ENCODE measurements at regions not wholly inside any gene's neighbourhood (a gene's known extent, or its start where the extent isn't known, plus 50 kb on each side); places are given as distances from the start of the nearest gene placed in this dataset.

DNA sequence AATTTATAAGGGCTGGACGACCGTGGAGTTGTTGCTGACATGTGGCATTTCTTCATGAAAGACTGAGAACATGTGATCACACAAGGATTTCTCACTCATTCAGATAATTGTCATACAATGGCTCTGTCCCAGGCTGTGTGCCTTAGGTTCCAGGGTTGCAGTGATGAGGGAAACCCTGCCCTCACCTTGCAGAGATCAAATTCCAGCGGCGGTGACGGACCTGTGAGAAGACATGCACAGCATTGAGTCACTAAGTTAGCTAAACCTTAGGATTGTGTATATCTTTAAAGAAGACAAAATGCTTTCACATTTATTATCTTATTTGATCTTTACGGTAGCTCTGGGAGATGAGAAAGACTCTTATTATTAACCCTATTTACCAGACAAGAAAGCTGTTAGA, 1029.1 kb downstream of the BCL11B start:
- Mint-ChIP-seq H3K9me3 (peaks cover 6% of the 10 kb centered on the region), H3K4me3 (no peak overlapping the region), H3K27me3 (ENCODE audit: low read depth) (no peaks in the 10 kb centered on the region), H3K27ac (no peak overlapping the region), H3K4me1 (ENCODE audit: low read depth) (peaks cover 3% of the 10 kb centered on the region), H3K36me3 (ENCODE audit: low read depth) (no peaks in the 10 kb centered on the region)

DNA sequence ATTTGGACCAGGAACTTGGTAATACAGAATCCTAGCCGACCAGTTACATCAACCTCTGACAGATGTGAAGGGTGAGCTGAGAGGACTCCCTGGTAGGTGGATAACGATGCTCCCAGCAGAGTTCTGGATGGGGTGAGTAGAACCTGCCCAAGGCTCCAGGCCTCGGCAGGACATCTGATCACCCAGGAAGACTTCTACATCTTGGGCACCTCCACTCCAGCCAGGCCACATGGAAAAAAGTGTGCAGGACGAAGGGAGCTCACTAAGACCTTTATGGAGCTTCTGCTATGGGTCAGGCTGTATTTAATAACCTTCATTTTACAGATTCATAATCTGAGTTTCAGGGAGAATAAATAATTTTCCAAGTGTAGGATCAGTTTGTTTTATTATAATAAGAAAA, 1028.7 kb downstream of the BCL11B start:
- H3K36me3 Mint-ChIP-seq (ENCODE audit: low read depth) = no peaks in the 10 kb centered on the region
- H3K4me3 Mint-ChIP-seq = no peak overlapping the region

DNA sequence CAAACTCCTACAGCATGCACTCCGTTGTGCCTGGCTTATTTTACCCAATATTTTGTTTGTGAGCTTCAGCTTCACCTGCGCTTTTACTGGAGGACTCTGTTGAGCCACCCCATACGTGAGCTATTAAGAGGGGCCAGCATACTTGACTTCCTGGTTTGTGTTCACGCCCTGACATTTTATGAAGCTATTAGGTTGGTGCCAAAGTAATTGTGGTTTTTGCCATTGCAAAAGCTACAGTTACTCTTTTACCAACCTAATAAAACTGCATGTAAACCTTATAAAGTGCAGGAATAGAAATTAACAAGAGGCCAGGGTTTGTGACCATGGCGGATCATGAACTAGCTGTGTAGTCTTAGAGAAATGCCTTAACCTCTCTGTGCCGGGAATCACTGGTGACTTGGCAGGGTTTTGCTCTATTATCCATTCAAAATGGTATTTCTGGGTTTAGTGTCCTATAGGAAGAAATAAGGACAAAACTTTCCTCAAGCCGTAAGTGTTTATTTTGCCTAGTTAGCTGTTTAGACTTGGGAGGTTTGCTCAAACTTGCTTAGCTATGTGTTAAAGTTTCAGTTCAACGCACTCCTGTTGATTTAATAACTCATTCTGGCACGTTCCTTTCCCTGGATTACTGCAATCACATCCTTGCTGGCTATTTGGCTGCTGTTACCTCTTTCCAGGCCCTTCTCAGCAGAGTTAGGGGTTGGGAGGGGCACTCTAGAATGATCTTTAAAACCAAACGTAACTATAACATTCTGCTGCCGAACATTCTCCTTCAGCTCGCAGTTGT, 1027.6 kb downstream of the BCL11B start:
- no peaks in the 10 kb centered on the region for H3K36me3 Mint-ChIP-seq (ENCODE audit: low read depth)
- H3K4me1 Mint-ChIP-seq (ENCODE audit: low read depth) = no peaks in the 10 kb centered on the region
- H3K27me3 Mint-ChIP-seq (ENCODE audit: low read depth) = no peaks in the 10 kb centered on the region
- no peak overlapping the region for H3K4me3 Mint-ChIP-seq
- H3K27ac Mint-ChIP-seq = no peak overlapping the region
- peaks cover 6% of the 10 kb centered on the region for H3K9me3 Mint-ChIP-seq

More for the DNA sequence above, 1028.7 kb downstream of the BCL11B start:
- Mint-ChIP-seq H3K4me1 (ENCODE audit: low read depth) (peaks cover 3% of the 10 kb centered on the region), H3K9me3 (peaks cover 6% of the 10 kb centered on the region), H3K27ac (no peak overlapping the region), H3K27me3 (ENCODE audit: low read depth) (no peaks in the 10 kb centered on the region)

DNA sequence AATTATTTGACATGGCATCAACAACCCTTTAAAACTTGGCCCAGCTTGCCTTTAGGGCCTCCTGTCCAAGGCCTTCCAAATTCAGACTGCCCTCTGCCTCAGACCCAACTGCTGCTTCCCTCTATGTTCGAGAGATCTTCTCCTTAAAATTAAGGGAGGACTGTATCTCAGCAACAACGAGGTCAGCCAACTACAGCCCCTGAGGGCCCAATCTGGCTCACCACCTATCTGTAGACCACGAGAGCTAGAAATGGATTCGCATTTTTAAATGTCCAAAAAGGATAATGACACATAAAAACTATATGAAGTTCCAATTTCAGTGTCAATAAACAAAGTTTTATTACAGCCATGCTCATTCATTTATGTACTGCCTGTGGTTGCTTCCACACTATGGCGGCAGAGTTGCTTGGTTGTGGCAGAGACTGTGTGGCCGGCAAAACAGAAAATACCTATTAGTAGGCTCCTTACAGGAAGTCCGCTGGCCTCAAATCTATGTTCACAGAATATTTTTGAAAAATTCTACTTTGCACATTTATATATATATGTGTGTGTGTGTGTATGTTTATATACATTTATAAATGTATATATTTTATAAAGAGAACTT, 1026.9 kb downstream of the BCL11B start:
- Mint-ChIP-seq H3K9me3 (peaks cover 6% of the 10 kb centered on the region), H3K4me1 (ENCODE audit: low read depth) (no peaks in the 10 kb centered on the region), H3K27me3 (ENCODE audit: low read depth) (no peaks in the 10 kb centered on the region), H3K36me3 (ENCODE audit: low read depth) (no peaks in the 10 kb centered on the region), H3K27ac (no peak overlapping the region), H3K4me3 (no peak overlapping the region)

DNA sequence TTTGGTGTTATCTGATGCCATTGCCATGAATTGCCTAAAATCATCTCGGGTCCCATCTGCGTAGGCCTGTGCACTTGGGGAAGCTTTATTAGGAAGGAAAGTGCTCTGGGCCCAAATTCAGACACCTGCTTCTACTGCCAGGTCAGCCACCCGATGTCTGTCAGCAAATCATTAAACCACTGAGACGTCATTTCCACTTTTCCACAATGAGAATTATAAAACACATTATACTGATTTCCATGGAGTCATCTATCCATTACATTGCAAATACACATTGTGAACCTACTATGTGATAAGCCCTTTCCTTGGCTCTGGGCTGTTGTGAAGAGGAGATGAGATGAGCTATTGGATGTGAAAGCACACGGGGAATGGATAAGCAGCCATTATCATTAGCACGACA, 1022.9 kb downstream of the BCL11B start:
- no peaks in the 10 kb centered on the region for H3K36me3 Mint-ChIP-seq (ENCODE audit: low read depth)
- no peaks in the 10 kb centered on the region for H3K27me3 Mint-ChIP-seq (ENCODE audit: low read depth)
- H3K4me3 Mint-ChIP-seq = no peak overlapping the region
- no peak overlapping the region for H3K27ac Mint-ChIP-seq
- peaks cover 6% of the 10 kb centered on the region for H3K9me3 Mint-ChIP-seq
- peaks cover 3% of the 10 kb centered on the region for H3K4me1 Mint-ChIP-seq (ENCODE audit: low read depth)

DNA sequence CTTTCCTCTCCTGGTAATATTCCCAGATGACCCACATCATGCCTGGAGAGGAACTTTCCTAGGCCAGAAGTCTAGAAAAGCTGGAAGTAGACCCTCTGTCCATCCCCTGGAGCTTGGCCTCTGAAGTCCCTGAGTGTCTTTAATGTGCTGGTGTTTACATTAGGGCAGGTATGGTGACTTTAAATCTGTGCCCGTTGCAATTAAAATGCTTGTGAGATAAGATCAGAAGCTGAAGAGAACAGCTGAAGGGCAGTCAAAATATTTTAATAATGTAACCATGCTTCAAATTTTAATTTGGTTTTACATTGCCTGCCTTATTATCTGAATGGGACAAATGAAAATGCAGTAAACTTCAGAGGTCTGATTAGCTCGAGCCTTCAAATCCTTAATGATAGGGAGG, 1022.5 kb downstream of the BCL11B start:
- no peaks in the 10 kb centered on the region for H3K27me3 Mint-ChIP-seq (ENCODE audit: low read depth)

DNA sequence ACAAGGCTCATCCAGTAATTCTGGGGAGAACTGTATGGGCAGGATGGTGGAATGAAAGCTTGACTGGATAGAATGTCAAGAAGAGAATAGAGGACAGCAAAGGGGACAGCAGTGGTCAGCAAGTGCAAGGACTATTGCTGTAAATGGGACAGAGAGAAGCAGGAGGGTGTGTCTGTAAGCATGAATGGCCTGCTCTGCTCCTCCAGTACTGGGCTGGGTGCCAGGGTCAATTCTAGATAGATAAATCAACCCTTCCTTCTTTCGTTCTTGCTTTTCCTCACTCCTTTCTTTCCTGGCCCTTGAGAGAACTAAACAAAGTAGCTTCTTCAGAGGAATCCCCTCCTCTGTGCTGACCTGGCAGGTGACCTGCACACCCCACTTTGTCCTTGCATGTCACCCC, 1019.2 kb downstream of the BCL11B start:
- H3K36me3 Mint-ChIP-seq (ENCODE audit: low read depth) = no peaks in the 10 kb centered on the region
- H3K4me1 Mint-ChIP-seq (ENCODE audit: low read depth) = peaks cover 3% of the 10 kb centered on the region
- no peak overlapping the region for H3K27ac Mint-ChIP-seq
- H3K9me3 Mint-ChIP-seq = no peaks in the 10 kb centered on the region
- no peak overlapping the region for H3K4me3 Mint-ChIP-seq
- no peaks in the 10 kb centered on the region for H3K27me3 Mint-ChIP-seq (ENCODE audit: low read depth)

More for the DNA sequence above, 1022.5 kb downstream of the BCL11B start:
- Mint-ChIP-seq H3K27ac (no peak overlapping the region), H3K9me3 (peaks cover 6% of the 10 kb centered on the region), H3K36me3 (ENCODE audit: low read depth) (no peaks in the 10 kb centered on the region), H3K4me1 (ENCODE audit: low read depth) (peaks cover 3% of the 10 kb centered on the region), H3K4me3 (no peak overlapping the region)

DNA sequence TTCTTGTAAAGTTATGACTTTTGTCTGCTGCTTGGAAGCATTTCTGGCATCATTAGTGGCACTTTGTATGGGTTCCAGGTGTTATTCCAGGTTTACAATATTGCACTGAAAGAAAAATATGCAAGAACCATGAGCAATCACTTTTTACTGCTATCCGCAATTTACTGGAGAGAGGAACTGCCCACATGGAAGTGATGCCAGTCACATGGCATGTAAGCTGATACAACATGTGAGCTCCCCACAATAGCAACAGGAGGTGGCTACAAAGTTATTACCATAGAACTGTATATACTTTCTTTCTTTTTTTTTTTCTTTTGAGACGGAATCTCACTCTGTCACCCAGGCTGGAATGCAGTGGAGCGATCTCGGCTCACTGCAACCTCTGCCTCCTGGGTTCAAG, 1012.1 kb downstream of the BCL11B start:
- Mint-ChIP-seq H3K27ac (no peak overlapping the region), H3K4me1 (ENCODE audit: low read depth) (no peaks in the 10 kb centered on the region), H3K9me3 (no peaks in the 10 kb centered on the region), H3K4me3 (no peak overlapping the region), H3K27me3 (ENCODE audit: low read depth) (no peaks in the 10 kb centered on the region), H3K36me3 (ENCODE audit: low read depth) (no peaks in the 10 kb centered on the region)

DNA sequence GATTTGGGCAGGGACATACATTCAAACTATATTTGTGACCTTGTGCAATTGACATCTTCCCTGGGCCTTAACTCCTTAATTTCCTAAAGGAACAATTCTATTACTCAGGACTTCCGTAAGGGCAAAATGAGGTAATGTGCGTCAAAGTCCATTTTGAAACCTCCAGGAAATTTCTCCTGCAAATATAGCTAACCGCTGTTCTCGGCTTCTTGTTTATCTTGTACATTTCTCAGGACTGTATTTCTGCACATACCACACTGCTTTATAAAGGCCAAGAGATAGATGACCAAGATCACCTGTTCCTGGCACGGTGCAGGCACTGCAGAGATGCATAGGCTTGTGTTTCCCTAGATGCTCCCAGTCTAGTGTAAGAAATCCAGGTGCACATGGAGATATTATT, 1009.4 kb downstream of the BCL11B start:
- Mint-ChIP-seq H3K4me1 (ENCODE audit: low read depth) (no peaks in the 10 kb centered on the region), H3K27me3 (ENCODE audit: low read depth) (no peaks in the 10 kb centered on the region), H3K36me3 (ENCODE audit: low read depth) (peaks cover 2% of the 10 kb centered on the region), H3K4me3 (no peak overlapping the region), H3K27ac (no peak overlapping the region), H3K9me3 (peaks cover 6% of the 10 kb centered on the region)

DNA sequence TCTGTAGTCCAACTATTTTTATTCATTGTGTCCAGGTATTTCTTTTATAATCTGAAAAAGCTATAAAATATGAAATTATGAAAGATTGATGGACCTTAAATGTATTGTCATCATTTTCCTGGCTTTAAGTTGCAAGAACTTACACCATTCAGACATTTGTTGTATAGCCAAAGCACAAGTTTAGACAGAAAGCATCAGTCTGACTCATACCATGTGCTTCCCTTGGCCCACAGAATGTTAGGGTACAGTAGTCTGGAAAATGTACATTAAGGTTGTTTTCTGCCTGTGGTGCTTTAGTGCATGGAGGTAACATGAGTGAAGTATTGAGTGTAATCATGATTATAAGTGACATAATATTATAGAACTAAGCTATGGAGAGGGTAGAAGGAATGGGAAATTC, 1002.5 kb downstream of the BCL11B start:
- Mint-ChIP-seq H3K27me3 (ENCODE audit: low read depth) (no peaks in the 10 kb centered on the region), H3K36me3 (ENCODE audit: low read depth) (peaks cover 4% of the 10 kb centered on the region), H3K4me1 (ENCODE audit: low read depth) (peaks cover 3% of the 10 kb centered on the region), H3K9me3 (peaks cover 24% of the 10 kb centered on the region), H3K27ac (no peak overlapping the region), H3K4me3 (no peak overlapping the region)

DNA sequence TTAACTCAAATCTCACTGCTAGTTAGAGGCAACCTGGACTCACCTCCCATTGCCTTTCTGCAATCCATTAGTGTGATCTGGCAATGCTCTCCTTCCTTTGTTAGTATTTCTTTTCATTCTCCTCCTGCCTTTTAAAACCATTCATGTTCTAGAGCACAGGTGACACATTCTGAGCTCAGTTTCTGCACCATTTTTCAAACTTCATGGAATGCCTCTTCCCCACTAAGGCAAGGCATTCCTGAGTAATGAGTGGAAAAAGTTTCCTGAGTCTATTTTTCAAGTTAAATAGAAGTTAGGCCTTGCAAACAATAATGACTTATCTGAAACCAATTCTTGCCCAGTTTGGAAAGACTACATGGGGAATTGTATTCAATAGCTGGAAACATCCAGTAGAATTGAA, 1001.8 kb downstream of the BCL11B start:
- peaks cover 3% of the 10 kb centered on the region for H3K4me1 Mint-ChIP-seq (ENCODE audit: low read depth)

DNA sequence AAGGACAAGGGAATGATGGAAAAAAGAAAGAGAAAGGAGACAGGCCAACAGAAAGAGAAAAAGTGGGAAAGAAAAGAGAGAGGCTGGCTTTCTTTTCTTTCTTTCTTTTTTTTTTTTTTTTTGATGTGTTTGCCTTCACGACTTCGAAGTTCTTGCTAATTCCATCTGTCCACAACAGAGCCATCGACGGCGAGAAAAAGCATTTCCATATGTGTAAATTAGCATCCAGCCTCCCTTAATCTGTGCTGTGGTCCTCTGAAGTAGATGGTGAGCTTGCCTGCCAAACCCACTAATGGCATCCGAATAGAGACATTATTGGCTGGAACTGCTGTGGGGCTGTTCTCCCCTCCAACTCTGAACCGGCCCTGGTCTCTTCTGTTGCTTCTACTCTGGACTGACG, 997.4 kb downstream of the BCL11B start:
- Mint-ChIP-seq H3K27ac (no peak overlapping the region), H3K36me3 (ENCODE audit: low read depth) (peaks cover 3% of the 10 kb centered on the region), H3K4me1 (ENCODE audit: low read depth) (peaks cover 3% of the 10 kb centered on the region), H3K4me3 (no peak overlapping the region), H3K9me3 (peaks cover 18% of the 10 kb centered on the region), H3K27me3 (ENCODE audit: low read depth) (no peaks in the 10 kb centered on the region)

More for the DNA sequence above, 1001.8 kb downstream of the BCL11B start:
- no peaks in the 10 kb centered on the region for H3K27me3 Mint-ChIP-seq (ENCODE audit: low read depth)
- peaks cover 4% of the 10 kb centered on the region for H3K36me3 Mint-ChIP-seq (ENCODE audit: low read depth)
- H3K9me3 Mint-ChIP-seq = peaks cover 24% of the 10 kb centered on the region
- H3K4me3 Mint-ChIP-seq = no peak overlapping the region
- no peak overlapping the region for H3K27ac Mint-ChIP-seq

DNA sequence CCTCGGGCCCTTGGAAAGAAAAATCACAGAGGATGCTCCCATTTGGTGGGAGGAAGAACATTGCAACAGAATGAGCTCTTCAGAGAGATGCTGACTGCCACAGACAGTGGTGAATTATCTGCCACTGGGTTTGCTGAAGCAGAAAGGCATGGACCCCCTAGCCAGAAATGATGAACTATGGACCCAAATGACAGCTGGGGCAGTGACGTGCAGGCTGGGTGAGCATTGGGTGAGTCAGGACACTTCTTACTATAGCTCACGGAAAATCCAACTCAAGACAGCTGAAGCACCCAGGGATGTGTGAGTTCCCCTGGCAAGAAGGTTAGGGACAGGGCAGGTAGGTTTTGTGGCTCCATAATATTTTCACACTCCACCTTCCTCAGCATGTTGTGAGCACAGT, 993.2 kb downstream of the BCL11B start:
- H3K27ac Mint-ChIP-seq = no peak overlapping the region
- no peak overlapping the region for H3K4me3 Mint-ChIP-seq
- H3K27me3 Mint-ChIP-seq (ENCODE audit: low read depth) = no peaks in the 10 kb centered on the region
- H3K4me1 Mint-ChIP-seq (ENCODE audit: low read depth) = no peaks in the 10 kb centered on the region
- peaks cover 8% of the 10 kb centered on the region for H3K9me3 Mint-ChIP-seq
- peaks cover 3% of the 10 kb centered on the region for H3K36me3 Mint-ChIP-seq (ENCODE audit: low read depth)

DNA sequence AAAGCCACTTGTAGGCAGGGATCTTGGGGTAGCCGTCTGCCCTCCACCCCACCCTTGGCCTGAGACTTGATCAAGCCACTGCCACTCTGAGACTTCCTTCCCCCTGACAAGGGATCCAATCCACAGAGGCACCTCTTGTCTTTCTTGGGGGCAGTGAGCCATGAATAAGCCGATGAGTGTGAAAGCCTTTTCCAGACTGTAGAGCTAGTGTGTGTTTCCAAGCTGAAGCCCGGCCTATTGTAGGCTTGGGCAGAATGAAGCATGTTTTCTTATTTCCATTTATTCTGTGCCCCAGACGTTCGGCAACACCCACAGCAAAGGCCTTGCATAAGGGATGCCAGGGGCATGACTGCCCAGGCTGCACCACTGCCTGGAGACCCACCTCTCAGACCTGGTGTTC, 991.6 kb downstream of the BCL11B start:
- H3K27ac Mint-ChIP-seq = no peak overlapping the region
- peaks cover 3% of the 10 kb centered on the region for H3K36me3 Mint-ChIP-seq (ENCODE audit: low read depth)
- no peaks in the 10 kb centered on the region for H3K4me1 Mint-ChIP-seq (ENCODE audit: low read depth)
- H3K9me3 Mint-ChIP-seq = peaks cover 8% of the 10 kb centered on the region
- no peak overlapping the region for H3K4me3 Mint-ChIP-seq
- no peaks in the 10 kb centered on the region for H3K27me3 Mint-ChIP-seq (ENCODE audit: low read depth)

DNA sequence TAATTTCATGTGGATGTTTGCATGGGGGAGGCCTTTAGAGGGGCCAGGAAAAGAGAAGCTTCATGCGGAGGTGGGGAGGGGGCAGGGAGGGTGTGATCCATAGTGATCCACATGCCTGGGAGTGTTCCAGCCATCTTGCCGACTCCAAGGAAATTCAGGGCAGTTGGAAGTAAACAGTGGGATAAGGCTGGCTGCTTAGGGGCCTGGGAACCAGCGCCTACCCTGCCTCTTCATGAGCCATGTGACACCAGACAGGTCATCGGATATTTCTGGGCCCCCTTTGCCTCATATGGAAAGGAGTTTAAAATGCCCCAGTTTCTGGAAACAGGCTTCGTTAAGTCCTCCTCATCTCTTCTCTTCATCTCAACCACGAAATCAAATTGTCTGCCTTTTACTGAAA, 983.2 kb downstream of the BCL11B start:
- H3K9me3 Mint-ChIP-seq = peaks cover 4% of the 10 kb centered on the region
- H3K36me3 Mint-ChIP-seq (ENCODE audit: low read depth) = no peaks in the 10 kb centered on the region
- no peak overlapping the region for H3K27ac Mint-ChIP-seq
- no peaks in the 10 kb centered on the region for H3K27me3 Mint-ChIP-seq (ENCODE audit: low read depth)
- no peak overlapping the region for H3K4me3 Mint-ChIP-seq
- peaks cover 2% of the 10 kb centered on the region for H3K4me1 Mint-ChIP-seq (ENCODE audit: low read depth)

Data from T-helper 1 cell treated with Interleukin-12 subunit alpha and Interleukin-12 subunit beta and Interleukin-4 antibody, amounts not matched to agents 30 μg/mL and 1 μg/mL, for 36 hours (primary cell).